HEK293T (cell line): ENCODE measurements at regions not wholly inside any gene's neighbourhood (a gene's known extent, or its start where the extent isn't known, plus 50 kb on each side); places are given as distances from the start of the nearest gene placed in this dataset.

Experiments
- CTCF ChIA-PET: fragments of 350-600 bp; formaldehyde crosslinking; extraction: SDS; loops from one replicate; lab custom pipeline; 2021; ENCODE audit warnings: antibody characterized with exemption, inconsistent platforms; lab: Yijun Ruan, JAX
- POLR2A ChIA-PET: fragments of 350-600 bp; formaldehyde crosslinking; extraction: SDS; loops from one replicate; lab custom pipeline; 2020; ENCODE audit warnings: antibody characterized with exemption, inconsistent platforms; lab: Yijun Ruan, JAX
- DNase-seq: peaks from one replicate; pipeline ENCODE4 v3.0.0; 2012; ENCODE audit warnings: mixed read lengths; ENCODE audit errors: extremely low spot score
- ARNT ChIP-seq: fragments of 450-650 bp; IDR thresholded peaks from 2 replicates; pipeline ENCODE4 v1.6.1; 2017; ENCODE audit warnings: mild to moderate bottlenecking
- BHLHE40 ChIP-seq: fragments of 450-650 bp; IDR thresholded peaks from 2 replicates; pipeline ENCODE4 v1.6.1; 2016; ENCODE audit warnings: mild to moderate bottlenecking, moderate library complexity, borderline replicate concordance
- CTBP1 ChIP-seq: fragments of 450-650 bp; IDR thresholded peaks from 2 replicates; pipeline ENCODE4 v1.6.1; 2016; ENCODE audit warnings: borderline replicate concordance
- ELF4 ChIP-seq: fragments of 450-650 bp; IDR thresholded peaks from 2 replicates; pipeline ENCODE4 v1.6.1; 2017; ENCODE audit warnings: antibody characterized with exemption
- FOXA1 ChIP-seq: fragments of 450-650 bp; IDR thresholded peaks from 2 replicates; pipeline ENCODE4 v1.6.1; 2016; ENCODE audit warnings: mild to moderate bottlenecking
- FOXK2 ChIP-seq: fragments of 450-650 bp; IDR thresholded peaks from 2 replicates; pipeline ENCODE4 v1.6.1; 2016; ENCODE audit warnings: mild to moderate bottlenecking
- FOXM1 ChIP-seq: fragments of 450-650 bp; IDR thresholded peaks from 2 replicates; pipeline ENCODE4 v1.6.1; 2017; ENCODE audit warnings: mild to moderate bottlenecking, borderline replicate concordance
- HDGF ChIP-seq: fragments of 450-650 bp; IDR thresholded peaks from 2 replicates; pipeline ENCODE4 v1.6.1; 2017; ENCODE audit warnings: antibody characterized with exemption, borderline replicate concordance
- L3MBTL2 ChIP-seq: fragments of 450-650 bp; conservative IDR thresholded peaks from 2 replicates; pipeline ENCODE4 v1.6.1; 2016; ENCODE audit warnings: mild to moderate bottlenecking
- LEF1 ChIP-seq: fragments of 450-650 bp; IDR thresholded peaks from 2 replicates; pipeline ENCODE4 v1.6.1; 2017; ENCODE audit warnings: mild to moderate bottlenecking, borderline replicate concordance
- NFRKB ChIP-seq: fragments of 450-650 bp; IDR thresholded peaks from 2 replicates; pipeline ENCODE4 v1.6.1; 2016; ENCODE audit warnings: mild to moderate bottlenecking, moderate library complexity
- SP1 ChIP-seq: fragments of 450-650 bp; IDR thresholded peaks from 2 replicates; pipeline ENCODE4 v1.6.1; 2017
- TARDBP ChIP-seq: fragments of 450-650 bp; IDR thresholded peaks from 2 replicates; pipeline ENCODE4 v1.6.1; 2016
- ZNF384 ChIP-seq: fragments of 450-650 bp; IDR thresholded peaks from 2 replicates; pipeline ENCODE4 v1.6.1; 2016
- TF ChIP-seq, protein P1 (sequence below): fragments of 450-650 bp; IDR thresholded peaks from 2 replicates; pipeline ENCODE4 v1.6.1; 2016

DNA sequence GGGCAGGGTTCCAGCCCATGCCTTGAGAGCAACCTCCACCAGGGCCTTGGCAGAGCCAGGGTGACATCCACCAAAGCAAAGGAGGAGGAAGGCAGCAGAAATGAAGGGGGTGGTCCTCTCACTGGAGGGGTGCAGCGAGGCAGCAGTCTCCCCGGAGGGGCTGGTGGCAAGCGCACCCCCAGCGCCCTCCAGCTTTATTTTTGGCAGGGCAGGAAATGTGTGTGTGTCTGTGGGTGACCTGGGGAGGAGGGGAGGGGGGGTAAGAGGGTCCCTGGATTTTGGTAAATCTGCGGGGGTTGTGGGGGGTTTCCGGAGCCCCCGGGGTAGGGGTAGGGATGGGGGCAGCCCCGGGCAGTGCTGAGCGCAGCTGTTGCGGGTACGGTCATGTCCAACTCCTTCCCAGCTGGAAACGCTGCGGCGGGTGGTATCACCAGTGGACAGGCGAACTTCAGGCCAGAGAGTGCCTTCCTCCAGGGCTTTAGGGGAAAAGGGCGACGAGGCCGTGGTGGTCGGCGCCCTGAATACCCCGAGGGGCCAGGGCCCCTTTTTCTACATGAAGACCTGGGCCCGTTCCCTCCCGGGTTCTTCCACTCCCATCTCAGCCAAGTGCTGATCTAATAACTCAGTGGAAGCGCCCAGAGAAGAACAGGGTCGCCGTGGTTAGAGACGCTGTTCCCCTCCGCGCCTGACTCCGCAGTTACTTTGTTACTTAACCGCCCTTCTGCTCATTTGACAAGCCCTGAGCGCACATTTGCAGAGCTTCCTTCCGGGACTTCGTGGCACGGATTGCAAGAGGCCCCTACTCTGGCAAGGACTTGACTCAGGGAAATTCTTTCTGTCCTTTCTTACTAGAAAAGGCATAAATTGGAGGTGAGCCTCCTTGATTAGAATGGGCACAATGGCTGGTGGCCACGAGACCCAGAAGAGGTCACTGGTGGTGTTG is 55.2 kb downstream of the FOS start:
- POLR2A ChIA-PET: interaction anchor here (0.5 to 0.9 kb wide), 2 partner anchors 92 to 100 kb away, joined by 3 read pairs; no protein-coding TSS in a partner anchor
- CTCF ChIA-PET: no interaction called here
- DNase-seq: no peak
- TF ChIP-seq ZNF384 (no peak), LEF1 (no peak), SP1 (no peak), FOXK2 (no peak)

DNA sequence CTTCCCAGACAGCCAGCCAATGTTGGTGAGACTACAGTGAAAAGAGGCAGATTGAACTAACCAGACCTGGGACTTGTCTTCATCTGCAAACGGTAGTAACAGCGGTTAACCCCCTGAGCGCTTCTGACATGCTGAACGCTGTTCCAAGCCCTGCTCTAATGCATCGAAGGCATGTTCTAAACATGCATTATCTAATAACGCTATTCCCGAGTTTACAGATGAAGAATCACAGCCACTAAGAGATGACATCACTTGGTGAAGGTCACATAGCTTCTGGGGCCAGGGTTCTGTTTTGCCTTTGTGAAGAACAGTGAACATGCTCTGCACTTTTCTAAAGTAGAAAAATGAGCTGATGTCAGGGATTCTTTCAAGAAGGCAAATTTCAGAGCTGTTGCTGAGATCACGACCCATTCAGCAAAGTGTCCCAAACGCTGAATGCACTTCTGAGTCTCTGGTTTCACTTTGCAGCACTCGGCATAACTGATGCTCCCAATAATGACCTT is 56.0 kb downstream of the FOS start:
- POLR2A ChIA-PET: no interaction called here
- TF ChIP-seq ZNF384 (no peak), FOXM1 (no peak), ARNT (no peak), ELF4 (no peak)
- TF ChIP-seq, protein P1, sequence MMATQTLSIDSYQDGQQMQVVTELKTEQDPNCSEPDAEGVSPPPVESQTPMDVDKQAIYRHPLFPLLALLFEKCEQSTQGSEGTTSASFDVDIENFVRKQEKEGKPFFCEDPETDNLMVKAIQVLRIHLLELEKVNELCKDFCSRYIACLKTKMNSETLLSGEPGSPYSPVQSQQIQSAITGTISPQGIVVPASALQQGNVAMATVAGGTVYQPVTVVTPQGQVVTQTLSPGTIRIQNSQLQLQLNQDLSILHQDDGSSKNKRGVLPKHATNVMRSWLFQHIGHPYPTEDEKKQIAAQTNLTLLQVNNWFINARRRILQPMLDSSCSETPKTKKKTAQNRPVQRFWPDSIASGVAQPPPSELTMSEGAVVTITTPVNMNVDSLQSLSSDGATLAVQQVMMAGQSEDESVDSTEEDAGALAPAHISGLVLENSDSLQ: no peak
- no peak for DNase-seq
- CTCF ChIA-PET: no interaction called here

DNA sequence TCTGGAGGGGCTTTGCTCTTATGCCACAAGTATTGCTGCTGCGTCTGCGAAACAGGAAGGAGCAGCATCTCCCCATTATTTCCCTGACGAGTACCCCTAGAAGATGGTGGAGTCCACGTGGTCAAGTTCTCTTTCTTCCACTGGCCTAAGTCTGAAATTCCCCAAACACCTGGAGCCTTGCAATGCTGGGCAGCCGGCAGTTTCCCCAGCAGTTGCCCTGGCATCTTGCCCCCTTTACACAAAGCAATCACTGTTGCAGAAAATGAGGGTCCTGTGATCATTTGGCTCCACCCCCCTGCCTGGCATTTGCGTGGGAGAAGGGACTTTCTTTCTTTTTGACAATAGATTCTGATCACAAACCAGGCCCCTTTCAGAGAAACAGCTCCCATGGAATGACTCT is 56.9 kb downstream of the FOS start:
- DNase-seq: no peak
- CTCF ChIA-PET: no interaction called here
- TF ChIP-seq L3MBTL2: no peak
- no peak for TF ChIP-seq ZNF384
- TF ChIP-seq SP1: no peak
- no peak for TF ChIP-seq TARDBP
- no peak for TF ChIP-seq ARNT
- POLR2A ChIA-PET: no interaction called here

DNA sequence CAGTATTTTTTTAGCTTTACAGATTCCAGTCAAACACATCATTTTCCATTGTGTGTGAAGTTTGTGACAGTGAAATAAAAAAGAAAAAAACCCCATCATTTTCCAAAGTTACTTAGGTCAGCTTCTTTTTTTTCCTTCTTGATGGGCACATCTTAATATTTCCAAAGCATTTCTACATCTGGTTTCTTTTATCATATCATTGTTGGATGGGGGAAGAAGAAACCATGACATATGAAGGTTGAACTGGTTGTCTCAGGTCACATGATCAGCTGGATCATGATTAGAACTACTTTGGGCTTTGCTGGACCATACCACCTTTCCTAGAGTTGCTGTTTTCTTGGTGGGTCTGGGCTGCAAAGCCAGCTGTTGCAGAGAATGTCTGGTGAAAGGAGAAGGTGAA is 59.8 kb downstream of the FOS start:
- CTCF ChIA-PET: interaction anchor here (0.5 kb wide), 1 partner anchor 214 kb away, joined by 5 read pairs; no protein-coding TSS in a partner anchor
- TF ChIP-seq FOXA1: no peak
- TF ChIP-seq CTBP1: no peak
- TF ChIP-seq BHLHE40: no peak
- TF ChIP-seq, protein P1: no peak
- no peak for TF ChIP-seq HDGF
- no peak for TF ChIP-seq ELF4
- TF ChIP-seq L3MBTL2: no peak
- no peak for TF ChIP-seq ARNT
- DNase-seq: no peak
- POLR2A ChIA-PET: interaction anchor here (1.3 kb wide), 1 partner anchor 89 kb away, joined by 6 read pairs; the partner anchor contains the start of gene JDP2

DNA sequence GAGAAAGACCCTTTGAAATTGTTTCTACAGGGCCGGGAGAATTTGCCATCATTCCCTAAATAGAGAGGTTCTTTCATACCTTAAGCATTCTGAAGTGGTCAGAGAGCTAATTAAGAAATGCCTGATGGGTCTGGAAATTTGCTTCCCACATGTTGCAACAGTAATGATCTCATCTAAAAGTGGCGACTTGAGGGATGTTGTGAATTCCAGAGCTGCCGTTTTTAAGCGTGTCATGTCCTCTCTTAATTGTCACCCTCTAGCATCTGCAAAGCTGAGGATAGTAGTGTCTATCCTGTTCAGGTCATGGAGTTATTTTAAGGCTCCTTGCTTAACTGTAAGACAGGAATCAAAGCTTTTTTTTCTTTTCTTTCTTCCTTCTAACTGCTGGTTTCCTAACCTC is 60.4 kb downstream of the FOS start:
- ChIA-PET CTCF (no interaction called here), POLR2A (interaction anchor here (1.3 kb wide), 1 partner anchor 89 kb away, joined by 6 read pairs; the partner anchor contains the start of gene JDP2)
- DNase-seq: no peak
- TF ChIP-seq FOXM1: no peak
- no peak for TF ChIP-seq HDGF
- no peak for TF ChIP-seq L3MBTL2
- no peak for TF ChIP-seq BHLHE40
- no peak for TF ChIP-seq CTBP1
- no peak for TF ChIP-seq ARNT
- TF ChIP-seq TARDBP: no peak
- TF ChIP-seq NFRKB: no peak
- TF ChIP-seq LEF1: no peak
- TF ChIP-seq SP1: no peak
- no peak for TF ChIP-seq FOXA1

DNA sequence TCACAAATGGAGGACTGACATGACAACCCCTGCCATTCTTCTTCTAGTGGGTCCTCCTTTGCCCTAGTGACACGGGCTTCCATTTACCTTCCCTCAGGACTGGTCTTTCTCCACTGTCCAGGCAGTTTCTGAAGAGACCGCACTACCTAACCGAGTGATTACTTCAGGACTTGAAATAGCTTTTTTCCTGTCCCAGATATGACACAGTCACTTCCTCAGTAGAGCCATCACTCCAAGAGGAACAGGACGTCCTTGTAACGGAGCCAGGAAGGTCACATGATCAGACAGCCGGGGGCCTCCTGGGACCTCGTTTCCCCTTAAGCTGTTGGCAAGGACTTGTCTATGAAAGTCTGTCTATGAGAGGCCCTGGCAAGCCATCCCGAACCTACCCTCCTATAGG is 62.3 kb downstream of the FOS start:
- CTCF ChIA-PET: no interaction called here
- no peak for TF ChIP-seq TARDBP
- POLR2A ChIA-PET: no interaction called here
- DNase-seq: no peak

DNA sequence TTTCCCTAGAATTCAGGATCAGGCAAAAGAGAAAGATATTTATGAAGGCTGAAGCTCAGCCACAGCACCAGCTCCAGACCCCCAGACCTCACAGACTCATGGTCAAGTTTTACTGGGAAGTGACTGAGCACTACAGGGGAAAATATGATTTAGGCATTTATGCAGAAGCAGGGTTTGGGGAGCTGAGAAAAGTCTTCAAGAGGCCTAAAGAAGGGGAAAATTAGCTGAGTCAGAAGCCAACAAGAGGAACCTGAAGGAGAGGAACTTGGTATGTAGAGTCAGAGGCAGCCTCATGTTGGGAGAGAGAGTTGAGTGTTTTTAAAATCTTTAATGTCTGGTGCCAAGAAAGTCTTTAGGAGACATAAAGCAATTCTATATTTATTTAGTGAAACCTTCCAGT is 63.0 kb downstream of the FOS start:
- POLR2A ChIA-PET: no interaction called here
- TF ChIP-seq L3MBTL2 (no peak), BHLHE40 (no peak), HDGF (no peak), FOXM1 (no peak), FOXA1 (no peak), LEF1 (no peak), SP1 (no peak), ZNF384 (no peak)
- TF ChIP-seq, protein P1: no peak
- CTCF ChIA-PET: no interaction called here
- DNase-seq: no peak
